Islet precursor cell (in vitro differentiated cells): ENCODE measurements at regions not wholly inside any gene's neighbourhood (a gene's known extent, or its start where the extent isn't known, plus 50 kb on each side); places are given as distances from the start of the nearest gene placed in this dataset.

ENCODE experiments used
- DNase-seq: peaks from one replicate; pipeline ENCODE4 v3.0.0-alpha.2; 2018

DNA sequence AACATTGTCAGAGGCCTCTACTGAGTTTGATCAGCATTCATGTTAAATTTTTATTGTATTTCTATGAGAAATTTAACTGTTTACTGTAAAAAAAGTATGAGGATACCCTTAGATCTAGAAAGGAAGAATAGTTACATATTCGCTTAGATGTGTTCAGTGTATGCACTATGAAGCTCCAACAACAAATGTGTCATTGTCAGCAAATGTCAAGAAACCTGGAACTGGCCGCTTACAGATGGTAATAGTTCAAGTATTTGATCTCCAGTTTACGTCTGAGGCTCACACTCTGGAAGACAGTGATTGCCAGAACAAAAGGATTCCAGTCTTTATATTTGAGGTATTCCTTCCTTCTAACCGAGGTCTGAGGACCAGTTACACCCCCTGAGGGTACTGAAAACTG, 921.2 kb upstream of the LRRTM1 start:
- DNase-seq: no peak

DNA sequence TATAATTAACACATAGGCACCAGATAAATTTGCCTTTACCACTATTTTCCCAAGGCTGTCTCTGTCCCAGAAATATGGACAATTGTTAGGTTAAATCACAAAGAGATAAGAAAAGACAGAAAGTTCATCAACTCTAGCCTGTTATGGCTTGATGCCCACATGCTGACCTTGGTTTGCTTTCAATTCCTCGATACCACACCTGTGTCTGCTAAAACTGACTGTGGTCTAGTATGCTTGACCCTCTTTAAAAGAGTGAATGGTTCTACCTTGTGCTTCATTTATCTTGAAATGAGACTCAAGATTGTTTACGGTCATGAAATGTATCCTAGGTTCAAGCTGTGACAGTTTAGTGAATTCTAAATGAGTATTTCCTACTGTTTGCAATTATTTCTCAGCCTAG, 909.0 kb upstream of the LRRTM1 start:
- DNase-seq: no peak

DNA sequence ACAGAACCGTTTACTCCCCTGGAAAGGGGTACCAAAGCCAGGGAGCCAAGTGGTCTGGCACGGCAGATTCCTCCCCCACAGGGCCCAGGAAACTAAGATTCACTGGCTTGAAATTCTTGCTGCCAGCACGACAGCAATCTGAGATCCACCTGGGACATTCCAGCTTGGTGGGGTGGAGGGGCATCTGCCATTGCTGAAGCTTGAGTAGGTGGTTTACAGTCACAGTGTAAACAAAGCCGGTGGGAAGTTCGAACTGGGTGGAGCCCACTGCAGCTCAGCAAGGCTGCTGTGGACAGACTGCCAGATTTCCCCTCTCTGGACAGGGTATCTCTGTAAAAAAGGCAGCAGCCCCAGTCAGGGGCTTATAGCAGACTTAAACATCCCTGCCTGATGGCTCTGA, 901.7 kb upstream of the LRRTM1 start:
- DNase-seq: peak; percentile 50

DNA sequence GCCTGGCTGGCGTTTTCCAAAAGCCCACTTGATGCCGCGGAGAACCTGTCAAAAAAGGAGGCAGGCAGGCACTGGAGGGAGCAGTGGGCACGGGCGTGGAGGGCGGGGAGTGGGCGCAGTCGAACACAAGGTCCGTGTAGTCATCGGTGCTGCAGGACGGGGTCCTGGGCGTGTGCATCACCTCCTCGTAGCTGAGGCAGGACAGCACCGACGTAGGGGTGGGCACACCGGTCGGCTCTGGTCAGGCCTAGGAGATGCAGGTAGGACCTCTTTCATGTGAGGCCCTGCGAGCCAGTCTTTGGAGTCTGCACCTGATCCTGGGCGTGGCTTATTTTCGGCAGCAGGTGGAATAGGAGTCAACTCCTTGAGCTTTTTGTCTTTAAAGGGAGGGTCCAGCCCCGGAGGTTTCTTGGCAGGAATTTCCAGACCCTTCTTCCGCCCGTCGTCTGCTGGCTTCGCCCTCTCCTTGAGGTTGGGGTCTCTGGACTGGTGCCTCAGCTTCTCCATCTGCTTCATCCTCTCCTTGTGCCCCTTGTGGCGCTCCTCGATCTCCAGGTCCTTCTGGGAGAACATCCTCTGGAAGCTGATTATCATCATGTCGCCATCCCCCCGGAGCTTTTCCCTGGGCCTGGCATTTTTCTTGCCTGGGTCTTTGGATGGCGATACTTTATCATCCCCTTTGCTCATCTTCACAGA, 892.5 kb upstream of the LRRTM1 start:
- DNase-seq: no peak

DNA sequence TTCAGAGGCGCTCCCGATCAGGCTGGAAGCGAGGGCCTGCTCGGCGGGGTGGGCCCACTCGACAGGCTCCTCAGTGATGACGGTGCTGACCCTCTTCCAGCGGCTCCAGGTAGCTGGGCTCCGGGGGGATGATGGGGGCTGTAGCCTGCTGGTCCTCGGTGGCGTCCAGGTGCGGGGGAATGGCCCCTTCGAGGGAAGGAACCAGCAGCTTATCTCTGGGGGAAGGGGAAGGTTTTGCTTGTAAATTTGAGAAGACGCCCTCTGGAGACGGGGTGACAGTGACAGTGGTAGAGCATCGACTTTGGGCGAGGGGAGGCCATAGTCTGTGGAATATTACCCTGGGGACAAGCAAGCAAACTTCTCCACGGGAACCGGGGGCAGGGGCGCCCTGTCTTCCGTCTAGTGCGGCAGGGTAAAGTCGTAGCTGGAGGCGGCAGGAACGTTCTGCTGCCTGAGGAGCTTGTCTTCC, 891.9 kb upstream of the LRRTM1 start:
- DNase-seq: no peak

DNA sequence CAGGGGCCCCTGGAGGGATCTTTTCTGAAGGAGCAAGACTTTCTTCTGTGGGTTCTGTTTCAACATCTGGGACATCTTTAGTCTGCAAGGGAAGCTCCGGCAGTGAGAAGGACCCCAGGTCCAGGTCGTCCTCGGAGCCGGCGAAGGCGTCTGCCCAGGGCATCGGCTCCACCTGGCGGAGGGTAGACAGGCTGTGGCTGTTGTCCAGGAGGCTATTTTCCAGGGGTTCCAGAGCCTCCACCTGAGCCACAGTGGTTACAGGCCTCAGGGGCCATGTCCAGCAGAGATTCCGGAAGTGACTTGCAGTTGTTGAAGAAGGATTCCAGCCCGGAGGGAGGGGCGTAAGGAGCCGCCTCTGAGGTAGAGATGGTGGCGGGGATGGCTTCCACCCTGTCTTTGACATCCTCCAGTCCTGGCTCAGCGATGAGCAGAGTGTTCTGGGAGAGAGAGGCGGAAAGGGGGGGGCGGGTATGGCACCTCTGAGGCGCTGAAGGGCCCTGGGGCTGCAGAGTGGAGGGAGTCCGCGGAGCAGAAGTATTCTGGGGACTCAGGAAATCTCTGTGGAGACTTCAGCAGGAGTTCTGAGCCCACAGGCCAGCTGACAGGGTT, 891.3 kb upstream of the LRRTM1 start:
- DNase-seq: peak; percentile 46

DNA sequence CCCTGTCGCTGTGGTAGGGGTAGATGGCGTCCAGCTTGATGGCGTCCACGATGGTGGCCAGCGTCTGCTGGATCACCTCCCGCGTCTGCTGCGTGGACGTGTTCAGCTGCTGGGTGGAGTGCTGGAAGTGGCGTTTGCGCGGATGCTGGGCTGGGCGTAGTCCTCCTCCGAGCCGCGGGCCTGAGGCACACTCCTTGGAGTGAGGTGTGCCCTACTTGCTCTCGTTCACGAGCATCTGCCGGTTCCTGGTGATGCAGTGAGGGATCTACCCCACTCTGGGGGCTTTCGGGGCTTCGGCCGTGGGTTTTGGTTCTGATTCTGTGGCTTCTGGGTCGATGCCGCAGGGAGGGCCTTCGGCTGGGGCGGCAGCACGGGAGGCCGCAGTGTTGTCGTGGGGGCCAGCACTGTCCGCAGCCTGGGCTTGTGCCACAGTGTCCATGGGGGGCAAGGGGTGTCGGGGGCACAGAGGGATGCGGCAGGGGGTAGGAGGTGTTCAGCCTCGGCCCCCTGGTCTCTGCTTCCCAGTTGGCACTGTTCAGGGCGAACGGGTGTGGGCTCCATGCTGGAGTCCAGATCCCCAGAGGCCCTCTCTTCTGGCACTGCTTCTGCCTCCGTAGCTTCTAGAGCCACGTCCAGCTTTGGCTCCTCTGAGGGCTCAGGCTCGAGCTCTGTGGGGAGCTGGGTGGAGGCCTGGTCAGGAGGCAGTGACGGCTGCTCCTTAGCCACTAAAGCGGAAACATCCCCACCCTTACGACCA, 890.6 kb upstream of the LRRTM1 start:
- DNase-seq: no peak

DNA sequence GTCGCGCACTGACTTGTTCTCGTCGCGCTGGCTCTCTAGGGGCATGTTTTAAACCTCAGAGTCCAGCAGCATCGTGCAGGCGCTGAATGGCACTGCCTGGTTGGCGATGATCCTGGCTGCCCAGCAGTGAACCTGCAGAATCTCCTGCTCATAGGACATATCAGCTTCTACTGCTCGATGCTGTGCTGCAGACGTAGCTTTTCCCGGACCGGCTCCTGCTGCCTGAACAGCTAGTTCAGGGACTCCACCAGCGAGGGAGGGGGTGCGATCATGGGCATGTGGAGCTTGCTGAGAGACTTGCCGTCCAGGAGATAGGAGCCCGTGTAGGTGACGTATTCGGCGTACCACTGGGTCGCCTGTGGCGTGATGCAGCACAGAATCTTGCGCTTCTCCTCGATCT, 890.0 kb upstream of the LRRTM1 start:
- DNase-seq: no peak

DNA sequence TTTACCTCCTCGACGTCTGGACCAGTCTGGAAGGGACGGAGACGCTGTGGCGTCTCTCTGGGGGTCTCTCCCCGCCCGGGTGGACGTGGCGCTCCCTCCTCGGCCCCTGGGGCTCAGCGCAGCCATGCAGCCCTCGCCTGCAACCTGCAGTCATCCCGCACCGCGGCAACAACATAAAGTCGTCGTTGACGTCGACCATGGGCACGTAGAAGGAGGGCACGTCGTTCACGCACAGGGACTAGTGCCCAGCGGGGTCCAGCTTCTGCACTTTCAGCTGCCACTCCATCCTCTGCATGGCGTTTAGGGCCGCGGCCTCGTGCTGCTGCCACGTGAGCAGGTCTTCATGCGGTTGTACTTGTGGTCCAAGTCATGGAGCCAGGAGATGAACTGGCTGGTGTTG, 889.6 kb upstream of the LRRTM1 start:
- peak; percentile 36 for DNase-seq

DNA sequence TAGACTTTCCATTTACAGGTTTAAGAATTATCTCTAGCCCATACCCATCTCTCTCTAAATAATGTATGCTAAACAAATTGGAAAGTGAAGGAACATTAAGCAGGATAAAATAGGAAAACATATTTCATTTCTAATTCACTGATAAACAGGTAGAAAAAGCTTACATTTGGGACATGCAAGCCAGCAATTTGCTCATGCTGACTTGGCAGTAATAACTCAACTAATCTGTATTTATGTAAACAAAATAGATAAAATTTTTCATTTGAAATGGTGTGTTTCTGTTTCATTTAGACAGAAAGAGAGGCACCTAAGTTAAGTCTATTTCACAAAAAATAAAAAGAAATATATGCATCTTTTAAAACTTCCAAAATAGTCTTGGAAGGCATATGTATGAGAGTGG, 877.3 kb upstream of the LRRTM1 start:
- DNase-seq: no peak

DNA sequence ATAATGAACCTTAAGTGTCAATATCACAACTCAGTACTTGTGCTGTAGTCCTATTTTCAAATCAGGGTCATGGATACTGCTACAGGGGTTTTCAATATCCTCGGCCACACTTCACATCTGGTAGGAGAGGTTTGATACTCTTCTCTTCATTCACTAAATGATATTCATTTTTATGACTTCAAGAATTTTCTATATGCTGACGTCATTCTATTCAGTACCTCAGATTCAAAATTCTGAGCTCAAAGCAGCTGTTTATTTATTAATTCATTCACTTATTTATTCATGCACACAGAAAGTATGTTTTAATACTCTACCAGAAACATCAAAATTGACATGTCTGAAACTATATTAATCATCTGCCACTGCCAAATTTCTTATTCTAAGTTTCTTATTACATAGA, 866.9 kb upstream of the LRRTM1 start:
- DNase-seq: no peak

DNA sequence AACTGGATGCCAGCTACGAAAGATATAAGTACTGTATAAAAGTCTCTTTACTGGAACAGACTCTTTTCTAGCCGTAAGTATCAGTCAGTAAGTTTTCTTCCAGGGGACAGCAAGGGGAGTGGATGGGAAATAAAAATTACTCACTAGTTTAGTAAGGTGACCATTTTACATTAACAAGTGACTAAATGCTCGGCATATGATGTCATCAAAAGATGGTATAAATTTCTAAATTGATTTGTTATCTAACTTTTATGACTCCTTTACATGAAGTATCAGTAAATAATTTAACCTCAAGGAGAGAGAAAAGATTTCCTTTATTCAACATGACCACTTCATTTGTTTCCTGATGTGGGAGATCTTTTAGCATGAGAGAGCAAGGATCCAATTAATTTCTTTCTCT, 859.0 kb upstream of the LRRTM1 start:
- no peak for DNase-seq

DNA sequence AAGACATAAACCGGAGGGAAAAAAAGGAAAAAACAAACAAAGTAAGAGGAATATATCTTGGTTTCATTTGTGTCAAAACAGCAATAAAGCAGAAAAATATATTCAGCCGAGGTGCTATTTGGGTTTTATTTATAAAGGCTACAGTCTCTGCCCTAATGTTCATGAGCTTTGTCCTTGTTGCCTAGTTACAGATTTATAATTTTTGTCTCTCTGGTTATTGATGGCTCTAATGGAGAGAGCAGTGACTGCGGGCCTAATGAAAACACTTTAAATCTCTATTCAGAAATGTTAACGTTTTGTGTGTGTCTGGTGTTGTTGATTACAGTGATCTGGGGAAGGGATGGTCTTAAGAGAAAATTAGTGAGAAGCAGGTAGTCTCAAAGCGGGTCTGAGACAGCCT, 854.0 kb upstream of the LRRTM1 start:
- DNase-seq: no peak

DNA sequence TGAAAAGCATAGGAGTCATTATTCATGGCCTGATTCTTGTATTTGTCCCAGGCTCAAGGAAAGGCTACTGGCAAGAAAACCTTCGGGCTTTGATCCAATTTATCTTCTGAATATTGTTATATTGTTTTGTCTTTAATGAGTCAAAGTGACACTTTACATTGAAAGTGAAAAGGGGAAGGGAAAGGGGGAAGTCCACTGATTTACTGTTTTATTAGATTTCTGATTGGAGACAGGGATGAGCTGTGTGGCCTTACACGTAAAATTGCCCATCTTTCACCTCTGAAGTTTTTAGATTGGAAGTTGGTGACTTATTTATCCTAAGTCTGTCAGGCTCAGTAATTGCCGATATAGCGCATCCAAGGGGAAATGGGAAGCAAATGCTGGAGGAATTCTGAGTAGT, 843.8 kb upstream of the LRRTM1 start:
- no peak for DNase-seq

DNA sequence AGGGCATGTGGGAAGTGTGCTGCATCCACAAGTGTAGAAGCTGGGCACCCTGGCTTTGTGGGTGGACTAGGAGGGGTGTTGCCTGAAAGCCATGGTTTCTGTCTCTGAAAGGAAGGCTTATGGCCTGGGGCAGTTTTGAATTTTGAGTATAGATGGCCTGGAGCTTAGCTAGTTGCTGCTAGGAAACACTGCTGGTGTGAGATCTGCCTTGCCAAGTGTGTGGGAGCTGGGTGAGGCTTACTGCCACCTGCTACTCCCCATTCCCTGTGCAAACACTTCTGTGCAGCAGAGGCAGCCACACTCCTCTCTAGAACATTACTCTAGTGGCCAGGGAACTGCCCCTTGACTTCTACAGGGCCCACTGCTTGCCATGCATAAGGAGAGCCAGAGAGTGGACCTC, 831.7 kb upstream of the LRRTM1 start:
- DNase-seq: no peak

DNA sequence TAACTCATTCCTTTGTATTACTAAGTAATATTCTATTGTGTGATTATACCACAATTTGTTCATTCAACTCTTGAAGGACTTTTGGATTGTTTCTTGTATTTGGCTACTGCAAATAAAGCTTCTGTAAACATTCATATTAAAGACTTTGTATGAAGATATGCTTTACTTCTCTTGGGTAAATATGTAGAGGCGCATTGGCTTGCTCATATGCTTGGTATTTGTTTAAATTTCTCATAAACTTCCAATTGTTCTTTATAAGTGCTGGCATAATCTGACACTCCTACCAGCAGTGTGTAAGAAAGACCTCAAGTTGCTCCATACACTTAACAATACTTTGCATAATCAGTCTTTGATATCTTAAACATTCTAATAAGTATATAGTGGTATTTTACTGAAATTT, 792.8 kb upstream of the LRRTM1 start:
- no peak for DNase-seq

DNA sequence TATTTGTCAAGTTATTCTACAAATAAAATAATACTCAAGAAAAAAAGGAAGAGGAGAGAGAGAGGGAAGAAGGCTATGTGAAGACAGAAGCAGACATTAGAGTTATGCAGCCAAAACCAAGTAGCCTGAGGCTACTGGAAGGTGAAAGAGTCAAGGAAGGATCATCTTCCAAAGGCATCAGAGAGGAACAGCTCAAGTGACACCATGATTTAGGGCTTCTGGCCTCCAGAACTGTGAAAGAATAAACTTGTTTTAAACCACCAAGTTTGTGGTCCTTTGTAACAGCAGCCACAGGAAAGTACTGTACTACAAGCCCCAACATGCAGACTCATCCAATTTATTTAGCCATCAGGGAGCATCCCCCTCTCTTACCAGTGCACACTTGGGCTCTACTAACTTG, 788.5 kb upstream of the LRRTM1 start:
- peak; percentile 57 for DNase-seq

DNA sequence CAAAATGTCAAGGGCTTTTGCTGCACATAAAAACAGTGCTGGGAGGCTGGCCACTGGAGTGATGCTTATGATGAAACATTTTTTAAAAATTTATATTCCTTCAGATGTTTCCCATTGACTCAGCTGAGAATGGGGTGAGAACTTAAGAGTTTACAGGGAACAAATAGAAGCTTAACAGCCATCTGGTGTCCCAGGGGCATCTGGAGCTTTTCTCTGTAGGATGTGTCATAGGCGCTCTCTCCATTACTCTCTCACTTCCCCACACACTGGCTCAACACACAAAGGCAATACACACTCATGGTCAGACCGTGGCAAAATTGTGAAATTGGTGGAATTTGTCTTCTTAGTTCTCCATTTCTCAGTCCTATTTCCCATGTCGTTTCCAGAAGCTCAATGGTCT, 783.1 kb upstream of the LRRTM1 start:
- DNase-seq: no peak

DNA sequence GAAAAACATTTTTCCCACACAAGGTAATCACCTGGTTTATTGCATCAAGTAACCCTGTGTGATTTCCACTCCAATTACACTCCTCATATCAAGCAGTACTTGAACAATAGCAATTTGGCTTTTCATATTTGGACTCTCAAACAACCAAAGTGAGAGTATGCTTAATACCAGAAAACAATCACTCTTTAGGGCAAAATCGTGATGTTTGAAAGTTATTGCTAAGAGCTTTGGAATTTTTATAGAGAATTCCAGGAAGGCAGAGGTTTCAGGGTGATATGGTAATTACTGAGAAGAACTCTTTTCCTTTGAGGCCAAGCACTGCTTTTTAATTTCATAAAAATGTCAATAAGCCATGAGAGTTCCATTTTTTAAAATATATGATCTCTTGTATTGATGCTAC, 779.5 kb upstream of the LRRTM1 start:
- DNase-seq: no peak

DNA sequence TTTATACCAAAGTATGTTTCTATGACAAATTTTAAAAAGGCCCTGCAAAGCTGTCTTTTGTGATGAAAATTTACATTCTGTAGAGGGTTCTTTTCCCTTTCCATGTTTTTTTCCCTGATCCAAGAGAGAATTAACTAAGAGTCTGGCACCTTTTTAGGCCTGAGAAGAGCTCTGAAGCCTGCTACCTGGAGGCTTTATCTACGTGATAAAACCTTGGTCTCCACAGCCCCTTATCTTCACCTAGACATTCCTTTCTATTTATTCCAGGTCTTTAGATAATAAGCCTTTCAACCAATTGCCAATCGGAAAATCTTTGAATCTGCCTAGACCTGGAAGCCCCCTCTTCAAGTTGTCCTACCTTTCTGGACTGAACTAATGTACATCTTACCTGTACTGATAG, 774.1 kb upstream of the LRRTM1 start:
- DNase-seq: no peak

DNA sequence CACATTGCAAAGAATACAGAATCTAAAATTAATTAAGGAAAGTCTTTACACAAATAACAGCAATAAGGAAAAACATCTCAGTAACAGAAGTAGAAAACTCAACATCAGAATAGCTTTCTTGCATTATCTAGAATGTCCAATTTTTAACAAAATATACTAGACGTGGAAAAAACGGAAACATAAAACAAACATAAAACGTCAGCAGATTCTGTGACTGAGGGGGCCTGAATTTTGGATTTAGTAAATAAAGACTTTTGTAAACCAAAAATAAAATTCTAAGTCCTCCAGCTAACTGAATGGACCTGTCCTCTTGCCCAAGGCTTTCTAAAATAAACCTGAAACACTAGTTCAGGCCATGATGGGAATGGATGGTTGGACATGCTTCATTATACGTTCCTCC, 773.5 kb upstream of the LRRTM1 start:
- no peak for DNase-seq

DNA sequence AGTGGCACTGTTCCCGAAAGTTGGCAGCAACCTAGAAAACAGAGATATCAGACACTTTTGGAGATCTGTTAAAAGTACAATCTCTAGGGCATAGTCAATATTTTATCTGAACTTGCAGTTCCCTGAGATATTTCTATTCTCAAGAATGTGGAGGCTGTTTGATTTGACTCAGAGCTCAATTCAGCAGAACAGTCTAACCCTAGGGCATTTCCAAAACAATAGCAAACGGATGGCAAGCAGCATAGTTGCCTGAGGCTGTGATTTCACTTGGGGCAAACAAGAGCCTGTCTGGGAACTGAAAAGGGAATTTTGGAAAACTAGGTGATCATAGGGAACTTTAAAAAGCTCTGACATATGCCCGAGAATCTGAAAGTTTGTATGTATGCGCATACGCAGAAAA, 772.8 kb upstream of the LRRTM1 start:
- peak; percentile 67 for DNase-seq

DNA sequence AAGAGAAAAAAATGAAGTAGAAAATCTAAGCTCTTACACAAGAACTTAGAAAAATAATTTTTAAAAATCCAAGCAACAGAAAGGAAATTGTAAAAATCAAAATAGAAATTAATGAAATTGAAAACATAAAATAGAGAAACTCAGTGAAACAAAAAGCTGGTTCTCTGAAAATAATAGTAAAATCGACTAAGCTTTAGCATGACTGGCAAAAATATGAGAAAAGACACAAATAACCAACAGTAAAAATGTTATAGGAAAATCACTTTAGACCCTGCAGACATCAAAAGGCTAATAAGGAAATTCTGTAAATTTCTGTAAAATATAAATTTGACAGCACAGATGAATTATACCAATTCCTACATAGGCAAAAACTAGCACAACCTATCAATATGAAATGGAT, 768.9 kb upstream of the LRRTM1 start:
- DNase-seq: no peak

DNA sequence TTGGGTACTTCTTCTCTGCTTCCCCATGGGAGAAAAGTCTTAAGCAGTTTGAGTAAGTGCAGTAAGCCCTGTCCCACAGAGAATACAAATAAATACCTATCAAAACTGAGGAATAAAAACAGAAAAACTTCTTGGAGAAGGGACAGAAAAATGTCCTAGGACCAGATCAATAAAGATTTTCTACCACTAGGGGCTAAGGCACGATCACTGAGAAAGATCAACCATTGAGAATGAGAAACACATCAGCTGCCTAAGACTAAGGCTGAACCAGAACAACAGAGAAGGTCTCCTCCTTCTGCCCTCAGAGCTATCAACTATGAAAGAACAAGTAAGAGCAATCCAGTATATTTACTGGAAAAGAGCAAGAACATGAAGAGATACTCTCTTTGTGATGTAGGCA, 763.6 kb upstream of the LRRTM1 start:
- DNase-seq: no peak
